IMR-90 (cell line): ENCODE measurements at regions not wholly inside any gene's neighbourhood (a gene's known extent, or its start where the extent isn't known, plus 50 kb on each side); places are given as distances from the start of the nearest gene placed in this dataset.

Experiments
- ATAC-seq: fragments of 200-7000 bp; cut with Tn5 transposase; 2 replicates; pipeline ENCODE4 v1.9.1; 2020; ENCODE audit warnings: low read depth, mild to moderate bottlenecking, moderate library complexity
- BruUV-seq: library from RNA; stranded (reverse); fragments of 400-500 nt; replicated peaks from 2 replicates; lab custom pipeline; 2021; lab: Mats Ljungman, UMichigan
- CTCF ChIA-PET: fragments of 300-600 bp; formaldehyde crosslinking; extraction: SDS; loops from one replicate; lab custom pipeline; 2021; ENCODE audit warnings: antibody characterized with exemption; lab: Yijun Ruan, JAX
- POLR2A ChIA-PET: fragments of 300-600 bp; sonication (Branson Sonifier 250); formaldehyde crosslinking; loops from one replicate; lab custom pipeline; 2022; ENCODE audit warnings: antibody characterized with exemption; ENCODE audit not compliant: unreplicated experiment; lab: Charles Lee
- DNase-seq: peaks from one replicate; pipeline ENCODE4 v3.0.0; 2013
- H2AFZ ChIP-seq: replicated peaks from 2 replicates; pipeline ENCODE3; 2013; ENCODE audit warnings: low read length, mild to moderate bottlenecking; ENCODE audit not compliant: poor library complexity
- H2AK5ac ChIP-seq: 2 replicates; pipeline ENCODE4 v1.6.1; 2013; ENCODE audit warnings: low read depth, low read length, inconsistent platforms
- H2AK9ac ChIP-seq: replicated peaks from 2 replicates; pipeline ENCODE3; 2013; ENCODE audit warnings: mild to moderate bottlenecking, low read depth, low read length, moderate library complexity; ENCODE audit not compliant: poor library complexity
- H2BK120ac ChIP-seq: 2 replicates; pipeline ENCODE4 v1.6.1; 2013; ENCODE audit warnings: low read depth, low read length, inconsistent platforms
- H2BK15ac ChIP-seq: 3 replicates; pipeline ENCODE4 v1.6.1; 2013; ENCODE audit warnings: low read depth, low read length, inconsistent platforms
- H2BK20ac ChIP-seq: 2 replicates; pipeline ENCODE4 v1.6.1; 2013; ENCODE audit warnings: low read depth, mild to moderate bottlenecking, inconsistent platforms, low read length, moderate library complexity
- H2BK5ac ChIP-seq: 2 replicates; pipeline ENCODE4 v1.6.1; 2013; ENCODE audit warnings: mild to moderate bottlenecking, low read depth, low read length, inconsistent platforms; ENCODE audit not compliant: poor library complexity, severe bottlenecking
- H3K14ac ChIP-seq: replicated peaks from 2 replicates; pipeline ENCODE4 v1.6.1; 2013; ENCODE audit warnings: low read depth, low read length, inconsistent platforms
- H3K18ac ChIP-seq: 2 replicates; pipeline ENCODE4 v1.6.1; 2013; ENCODE audit warnings: low read depth, low read length, control low read depth
- H3K23ac ChIP-seq: 2 replicates; pipeline ENCODE4 v1.6.1; 2013; ENCODE audit warnings: low read depth, low read length, inconsistent platforms
- H3K27ac ChIP-seq: 2 replicates; pipeline ENCODE4 v1.5.1; 2013; ENCODE audit warnings: mild to moderate bottlenecking, control low read depth, low read length; ENCODE audit not compliant: insufficient read depth
- H3K27me3 ChIP-seq: 2 replicates; pipeline ENCODE4 v1.6.1; 2013; ENCODE audit warnings: low read length; ENCODE audit not compliant: control insufficient read depth, insufficient read depth
- H3K36me3 ChIP-seq: 2 replicates; pipeline ENCODE4 v1.6.1; 2013; ENCODE audit warnings: low read length, mixed read lengths; ENCODE audit not compliant: control insufficient read depth, insufficient read depth
- H3K4ac ChIP-seq: 2 replicates; pipeline ENCODE4 v1.6.1; 2013; ENCODE audit warnings: low read depth, low read length, inconsistent platforms
- H3K4me1 ChIP-seq: 2 replicates; pipeline ENCODE4 v1.6.1; 2013; ENCODE audit warnings: low read length, mixed read lengths; ENCODE audit not compliant: control insufficient read depth, insufficient read depth
- H3K4me2 ChIP-seq: 2 replicates; pipeline ENCODE4 v1.6.1; 2013; ENCODE audit warnings: low read depth, mild to moderate bottlenecking, control low read depth, low read length, moderate library complexity
- H3K4me3 ChIP-seq: 2 replicates; pipeline ENCODE4 v1.5.1; 2013; ENCODE audit warnings: low read depth, mild to moderate bottlenecking, control low read depth, low read length, moderate library complexity; ENCODE audit not compliant: insufficient read depth
- H3K56ac ChIP-seq: 2 replicates; pipeline ENCODE4 v1.6.1; 2013; ENCODE audit warnings: low read length, inconsistent platforms; ENCODE audit not compliant: insufficient read depth; ENCODE audit errors: extremely low read depth
- H3K79me1 ChIP-seq, 2 experiments: 2 replicates each; pipeline ENCODE4 v1.6.1; 2013; ENCODE audit warnings: low read length in 2 of 2, inconsistent platforms in 1 of 2, low read depth in 1 of 2
- H3K9ac ChIP-seq: 2 replicates; pipeline ENCODE4 v1.6.1; 2013; ENCODE audit warnings: low read depth, low read length, control low read depth
- H3K9me1 ChIP-seq: 2 replicates; pipeline ENCODE4 v1.6.1; 2013; ENCODE audit warnings: low read length, inconsistent platforms; ENCODE audit not compliant: insufficient read depth
- H3K9me3 ChIP-seq: 2 replicates; pipeline ENCODE4 v1.6.1; 2013; ENCODE audit warnings: low read length; ENCODE audit not compliant: control insufficient read depth, insufficient read depth
- H4K20me1 ChIP-seq: 2 replicates; pipeline ENCODE4 v1.6.1; 2013; ENCODE audit warnings: low read length, inconsistent platforms; ENCODE audit not compliant: insufficient read depth
- H4K5ac ChIP-seq: 2 replicates; pipeline ENCODE4 v1.6.1; 2013; ENCODE audit warnings: mild to moderate bottlenecking, low read depth, low read length, control low read depth
- H4K8ac ChIP-seq, 2 experiments: 2 replicates each; pipeline ENCODE4 v1.6.1; 2013; ENCODE audit warnings: low read depth in 2 of 2, low read length in 2 of 2, control low read depth in 1 of 2, inconsistent platforms in 1 of 2
- H4K91ac ChIP-seq: 2 replicates; pipeline ENCODE4 v1.6.1; 2013; ENCODE audit warnings: low read depth, low read length, inconsistent platforms; ENCODE audit not compliant: insufficient read depth
- BHLHE40 ChIP-seq: fragments of 150-350 bp; IDR thresholded peaks from 2 replicates; pipeline ENCODE4 v1.6.1; 2016; ENCODE audit warnings: mild to moderate bottlenecking, low read depth, low read length
- ELK1 ChIP-seq: fragments of 150-350 bp; IDR thresholded peaks from 2 replicates; pipeline ENCODE4 v1.6.1; 2016; ENCODE audit warnings: low read depth, mild to moderate bottlenecking, low read length, moderate library complexity, borderline replicate concordance
- FOS ChIP-seq: fragments of 150-350 bp; IDR thresholded peaks from 2 replicates; pipeline ENCODE4 v1.6.1; 2016; ENCODE audit warnings: low read depth, low read length
- MAFK ChIP-seq: IDR thresholded peaks from 2 replicates; pipeline ENCODE4 v1.6.1; 2012; ENCODE audit warnings: low read depth, low read length, improper control_type of control experiment
- RCOR1 ChIP-seq: IDR thresholded peaks from 2 replicates; pipeline ENCODE4 v1.6.1; 2012; ENCODE audit warnings: mild to moderate bottlenecking, low read length, improper control_type of control experiment; ENCODE audit not compliant: insufficient replicate concordance
- RFX5 ChIP-seq: IDR thresholded peaks from 2 replicates; pipeline ENCODE4 v1.8.0; 2012; ENCODE audit warnings: low read depth, mild to moderate bottlenecking, low read length, moderate library complexity
- USF2 ChIP-seq: fragments of 150-350 bp; IDR thresholded peaks from 2 replicates; pipeline ENCODE4 v1.6.1; 2017; ENCODE audit warnings: mild to moderate bottlenecking, antibody characterized with exemption, low read length, low read depth
- WGBS, 2 experiments: methylation state at CpG; one replicate each; pipeline versions ENCODE4 v1.1.5 to v1.1.7; 2013; ENCODE audit warnings: missing lambda C conversion rate in 2 of 2; ENCODE audit not compliant: insufficient read length in 1 of 2; ENCODE audit errors: extremely low coverage in 2 of 2; 5-methylcytosine and 5-hydroxymethylcytosine counted together
- dilution Hi-C: fragments of 300-500 bp; cut with HindIII; formaldehyde crosslinking; loops from one replicate; pipeline ENCODE4 v1.14.3; 2018; ENCODE audit warnings: low sequenced_read_pairs; ENCODE audit not compliant: unreplicated experiment
- in situ Hi-C: fragments of 300-500 bp; cut with MboI; formaldehyde crosslinking; loops from 3 replicates; pipeline ENCODE4 v1.14.3; 2019; ENCODE audit warnings: low sequenced_read_pairs, inconsistent platforms, mixed read lengths
- intact Hi-C: fragments of 100-400 bp; cut with micrococcal nuclease; formaldehyde crosslinking; loops from 2 replicates; pipeline ENCODE4 v1.10.0; 2022

GRCh38 chr11:16454289-16454863 is 98.0 kb upstream of the SOX6 start:
- Histone ChIP-seq H3K23ac (no peak overlapping the region), H2BK5ac (no peak overlapping the region), H3K4ac (no peak overlapping the region), H3K14ac (no peak overlapping the region), H4K91ac (no peak overlapping the region), H3K4me2 (peak overlapping the region; percentile 61), H3K18ac (no peak overlapping the region), H3K27me3 (no peaks in the 10 kb centered on the region), H2BK120ac (no peak overlapping the region), H3K36me3 (0 out of 2 replicates have a peak, but pooled peaks cover 1% of the 10 kb centered on the region), H3K9ac (no peak overlapping the region), H2BK20ac (no peak overlapping the region), H3K9me1 (0 out of 2 replicates have a peak, but pooled peaks cover 2% of the 10 kb centered on the region), H3K27ac (no peak overlapping the region), H3K4me3 (no peak overlapping the region), H3K79me1 (peaks cover 0 to 5% of the 10 kb centered on the region in 2 experiments; a peak in 1 of 4 replicates), H2BK15ac (no peak overlapping the region), H4K5ac (no peak overlapping the region), H2AFZ (no peak overlapping the region), H4K8ac (no peak overlapping the region), H2AK9ac (no peak overlapping the region), H2AK5ac (no peak overlapping the region), H4K20me1 (no peaks in the 10 kb centered on the region), H3K56ac (no peak overlapping the region), H3K4me1 (peaks cover 5% of the 10 kb centered on the region; the same call in 1 of the 2 replicates), H3K9me3 (no peaks in the 10 kb centered on the region)
- ChIA-PET POLR2A (no interaction called here), CTCF (interaction anchor here (0.7 kb wide), 1 partner anchor 28 kb away, joined by 3 read pairs; no protein-coding TSS in a partner anchor)
- dilution Hi-C loops (no loop called here), in situ Hi-C loops (no loop called here), intact Hi-C loops (loop anchor here (5.0 kb wide), 1 partner anchor 148 kb away; no protein-coding TSS in a partner anchor)
- TF ChIP-seq FOS (no peak), RFX5 (no peak), RCOR1 (no peak), USF2 (no peak), MAFK (peak; percentile 42; the same call in 1 of the 2 replicates), ELK1 (no peak), BHLHE40 (no peak)
- BruUV-seq: no TSS peak
- ATAC-seq (peak; percentile 61), DNase-seq (peak; percentile 55)
- no CpG with 5 or more reads among the region's 2 CpGs for WGBS, 2 experiments
